GM19452 (cell line): ENCODE measurements at regions not wholly inside any gene's neighbourhood (a gene's known extent, or its start where the extent isn't known, plus 50 kb on each side); places are given as distances from the start of the nearest gene placed in this dataset.
"Not testable (repeated sequence)": the region's sequence is repeated elsewhere in the genome, so short reads cannot be mapped to it uniquely, and the experiment has no call there.

Experiments
- ATAC-seq: cut with Tn5 transposase; IDR thresholded peaks from one replicate; pipeline ENCODE4 v1.9.1; 2021; ENCODE audit not compliant: unreplicated experiment

GRCh38 chr1:99496067-99496466 lies 149.8 kb upstream of the PALMD start:
- no peak for ATAC-seq

- ATAC-seq: no peak
These were observed 148.2 kb upstream of the PALMD start for GRCh38 chr1:99497690-99498089.

GRCh38 chr1:99500541-99500940 lies 145.4 kb upstream of the PALMD start:
- no peak for ATAC-seq

- no peak for ATAC-seq
These were observed 144.0 kb upstream of the PALMD start for GRCh38 chr1:99501871-99502270.

- no peak for ATAC-seq
These were observed 143.5 kb upstream of the PALMD start for GRCh38 chr1:99502400-99502799.

GRCh38 chr1:99503276-99503747 lies 142.6 kb upstream of the PALMD start:
- ATAC-seq: no peak

GRCh38 chr1:99504287-99504686 lies 141.6 kb upstream of the PALMD start:
- no peak for ATAC-seq

GRCh38 chr1:99506631-99507030 lies 139.3 kb upstream of the PALMD start:
- no peak for ATAC-seq

- not testable (repeated sequence) for ATAC-seq
These were observed 138.5 kb upstream of the PALMD start for GRCh38 chr1:99507446-99507845.

- no peak for ATAC-seq
These were observed 137.8 kb upstream of the PALMD start for GRCh38 chr1:99507906-99508732.

GRCh38 chr1:99508733-99509445 lies 137.0 kb upstream of the PALMD start:
- ATAC-seq: not testable (repeated sequence)

GRCh38 chr1:99514823-99515552 lies 130.9 kb upstream of the PALMD start:
- not testable (repeated sequence) for ATAC-seq

- no peak for ATAC-seq
These were observed 129.8 kb upstream of the PALMD start for GRCh38 chr1:99516141-99516540.

- ATAC-seq: no peak
These were observed 125.8 kb upstream of the PALMD start for GRCh38 chr1:99520121-99520520.

GRCh38 chr1:99525331-99525730 lies 120.6 kb upstream of the PALMD start:
- ATAC-seq: no peak

GRCh38 chr1:99527078-99527477 lies 118.8 kb upstream of the PALMD start:
- no peak for ATAC-seq

- no peak for ATAC-seq
These were observed 118.4 kb upstream of the PALMD start for GRCh38 chr1:99527545-99527944.

- ATAC-seq: no peak
These were observed 116.9 kb upstream of the PALMD start for GRCh38 chr1:99529002-99529401.

- ATAC-seq: no peak
These were observed 114.2 kb upstream of the PALMD start for GRCh38 chr1:99531578-99532275.

- ATAC-seq: no peak
These were observed 113.7 kb upstream of the PALMD start for GRCh38 chr1:99532276-99532580.
